GM12878 (cell line): ENCODE measurements at regions not wholly inside any gene's neighbourhood (a gene's known extent, or its start where the extent isn't known, plus 50 kb on each side); places are given as distances from the start of the nearest gene placed in this dataset.

ENCODE experiments used
- ATF2 ChIP-seq: IDR thresholded peaks from 2 replicates; pipeline ENCODE4 v1.6.1; 2012; ENCODE audit warnings: low read length, inconsistent platforms
- CBX3 ChIP-seq: fragments of 200-600 bp; sonication (generic); IDR thresholded peaks from 2 replicates; pipeline ENCODE4 v1.6.1; 2016; ENCODE audit warnings: low read depth, borderline replicate concordance
- CHD2 ChIP-seq: IDR thresholded peaks from 2 replicates; pipeline ENCODE4 v1.6.1; 2011; ENCODE audit warnings: low read depth, low read length, improper control_type of control experiment, borderline replicate concordance
- E2F8 ChIP-seq: fragments of 450-650 bp; IDR thresholded peaks from 2 replicates; pipeline ENCODE4 v1.6.1; 2018; ENCODE audit warnings: mild to moderate bottlenecking, low read depth, moderate library complexity; ENCODE audit not compliant: partially characterized antibody
- EGR1 ChIP-seq, 2 experiments: IDR thresholded peaks; 1 replicate in 1 of 2; 2 replicates in 1 of 2; pipeline ENCODE4 v1.6.1; 2011 to 2012; ENCODE audit warnings: low read depth in 2 of 2, low read length in 2 of 2, borderline replicate concordance in 1 of 2, mild to moderate bottlenecking in 1 of 2, moderate library complexity in 1 of 2
- IKZF1 ChIP-seq: fragments of 450-650 bp; conservative IDR thresholded peaks from 2 replicates; pipeline ENCODE4 v1.6.1; 2017; ENCODE audit warnings: antibody characterized with exemption, mild to moderate bottlenecking
- MEF2B ChIP-seq: fragments of 450-650 bp; IDR thresholded peaks from 2 replicates; pipeline ENCODE4 v1.6.1; 2018; ENCODE audit warnings: mild to moderate bottlenecking, moderate library complexity; ENCODE audit not compliant: partially characterized antibody, poor library complexity, severe bottlenecking
- NBN ChIP-seq: fragments of 450-650 bp; IDR thresholded peaks from 2 replicates; pipeline ENCODE4 v1.6.1; 2016
- NFYA ChIP-seq: IDR thresholded peaks from 2 replicates; pipeline ENCODE4 v1.6.1; 2011; ENCODE audit warnings: low read depth, mild to moderate bottlenecking, low read length, improper control_type of control experiment, borderline replicate concordance
- RBBP5 ChIP-seq: fragments of 200-600 bp; sonication (generic); conservative IDR thresholded peaks from 2 replicates; pipeline ENCODE4 v1.6.1; 2016
- SKIL ChIP-seq: fragments of 450-650 bp; IDR thresholded peaks from 2 replicates; pipeline ENCODE4 v1.6.1; 2017; ENCODE audit warnings: mild to moderate bottlenecking, low read depth, inconsistent platforms; ENCODE audit not compliant: poor library complexity, severe bottlenecking
- YY1 ChIP-seq: IDR thresholded peaks from 2 replicates; pipeline ENCODE4 v1.6.1; 2011; ENCODE audit warnings: low read depth, mild to moderate bottlenecking, low read length
- ZSCAN29 ChIP-seq: fragments of 450-650 bp; IDR thresholded peaks from 2 replicates; pipeline ENCODE4 v1.6.1; 2017; ENCODE audit warnings: mild to moderate bottlenecking, moderate library complexity
- TF ChIP-seq, protein P1 (sequence below): fragments of 450-650 bp; formaldehyde crosslinking; IDR thresholded peaks from 2 replicates; pipeline ENCODE4 v1.4.0; 2020; ENCODE audit warnings: mild to moderate bottlenecking, moderate library complexity
- TF ChIP-seq, protein P2 (sequence below): fragments of 450-650 bp; IDR thresholded peaks from 2 replicates; pipeline ENCODE4 v1.6.1; 2016; ENCODE audit warnings: mild to moderate bottlenecking
- TF ChIP-seq, protein P3 (sequence below), 3 experiments: IDR thresholded peaks in 2 of 3; conservative IDR thresholded peaks in 1 of 3; 2 replicates each; pipeline ENCODE4 v1.5.1; 2011; ENCODE audit warnings: low read depth in 3 of 3, low read length in 3 of 3, mild to moderate bottlenecking in 3 of 3, control low read depth in 2 of 3, moderate library complexity in 2 of 3, inconsistent platforms in 1 of 3, mixed read lengths in 1 of 3; ENCODE audit not compliant: control insufficient read depth in 2 of 3, insufficient read depth in 1 of 3; ENCODE audit errors: extremely low read depth in 1 of 3

DNA sequence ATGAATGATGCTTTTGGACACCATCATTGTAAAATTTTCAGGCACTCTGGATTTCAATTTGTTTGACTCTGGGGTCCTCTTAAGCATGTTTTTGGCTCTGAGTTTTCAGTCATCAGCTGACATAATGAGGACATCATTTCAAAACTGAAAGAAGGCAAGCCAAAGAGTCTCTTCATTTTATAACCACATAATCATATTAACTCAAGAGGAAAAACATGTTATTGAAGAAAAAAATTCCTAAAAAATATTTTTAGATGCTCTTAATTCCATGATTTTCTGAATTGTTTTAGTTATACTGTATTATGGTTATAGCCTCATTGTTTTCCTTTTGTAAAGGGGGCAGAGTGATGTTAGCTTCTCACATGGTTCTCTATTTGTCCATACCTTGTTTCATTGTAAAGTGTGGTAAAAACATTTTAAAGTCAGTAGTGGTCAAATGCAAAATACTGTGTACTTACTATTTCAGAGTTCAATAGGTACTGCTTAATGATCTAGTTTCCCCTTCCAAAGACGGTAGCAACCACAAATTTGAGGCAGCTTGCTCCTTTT is 472.1 kb downstream of the DMRT2 start (continued):
- TF ChIP-seq, protein P1, sequence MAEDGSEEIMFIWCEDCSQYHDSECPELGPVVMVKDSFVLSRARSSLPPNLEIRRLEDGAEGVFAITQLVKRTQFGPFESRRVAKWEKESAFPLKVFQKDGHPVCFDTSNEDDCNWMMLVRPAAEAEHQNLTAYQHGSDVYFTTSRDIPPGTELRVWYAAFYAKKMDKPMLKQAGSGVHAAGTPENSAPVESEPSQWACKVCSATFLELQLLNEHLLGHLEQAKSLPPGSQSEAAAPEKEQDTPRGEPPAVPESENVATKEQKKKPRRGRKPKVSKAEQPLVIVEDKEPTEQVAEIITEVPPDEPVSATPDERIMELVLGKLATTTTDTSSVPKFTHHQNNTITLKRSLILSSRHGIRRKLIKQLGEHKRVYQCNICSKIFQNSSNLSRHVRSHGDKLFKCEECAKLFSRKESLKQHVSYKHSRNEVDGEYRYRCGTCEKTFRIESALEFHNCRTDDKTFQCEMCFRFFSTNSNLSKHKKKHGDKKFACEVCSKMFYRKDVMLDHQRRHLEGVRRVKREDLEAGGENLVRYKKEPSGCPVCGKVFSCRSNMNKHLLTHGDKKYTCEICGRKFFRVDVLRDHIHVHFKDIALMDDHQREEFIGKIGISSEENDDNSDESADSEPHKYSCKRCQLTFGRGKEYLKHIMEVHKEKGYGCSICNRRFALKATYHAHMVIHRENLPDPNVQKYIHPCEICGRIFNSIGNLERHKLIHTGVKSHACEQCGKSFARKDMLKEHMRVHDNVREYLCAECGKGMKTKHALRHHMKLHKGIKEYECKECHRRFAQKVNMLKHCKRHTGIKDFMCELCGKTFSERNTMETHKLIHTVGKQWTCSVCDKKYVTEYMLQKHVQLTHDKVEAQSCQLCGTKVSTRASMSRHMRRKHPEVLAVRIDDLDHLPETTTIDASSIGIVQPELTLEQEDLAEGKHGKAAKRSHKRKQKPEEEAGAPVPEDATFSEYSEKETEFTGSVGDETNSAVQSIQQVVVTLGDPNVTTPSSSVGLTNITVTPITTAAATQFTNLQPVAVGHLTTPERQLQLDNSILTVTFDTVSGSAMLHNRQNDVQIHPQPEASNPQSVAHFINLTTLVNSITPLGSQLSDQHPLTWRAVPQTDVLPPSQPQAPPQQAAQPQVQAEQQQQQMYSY (CRISPR knock-in tag) = no peak
- TF ChIP-seq SKIL (peak; percentile 66), NBN (peak; percentile 63; the same call in 1 of the 2 replicates), MEF2B (peak; percentile 51), CHD2 (no peak), NFYA (no peak), RBBP5 (no peak), YY1 (no peak), IKZF1 (peak; percentile 53), ATF2 (no peak), CBX3 (no peak), E2F8 (peak; percentile 60), ZSCAN29 (no peak), EGR1 (IDR thresholded peaks at IDR 0.05; ENCODE audit: borderline replicate concordance in 1 of 2, low read depth in 2 of 2, low read length in 2 of 2) (no peak)
- TF ChIP-seq, protein P2, sequence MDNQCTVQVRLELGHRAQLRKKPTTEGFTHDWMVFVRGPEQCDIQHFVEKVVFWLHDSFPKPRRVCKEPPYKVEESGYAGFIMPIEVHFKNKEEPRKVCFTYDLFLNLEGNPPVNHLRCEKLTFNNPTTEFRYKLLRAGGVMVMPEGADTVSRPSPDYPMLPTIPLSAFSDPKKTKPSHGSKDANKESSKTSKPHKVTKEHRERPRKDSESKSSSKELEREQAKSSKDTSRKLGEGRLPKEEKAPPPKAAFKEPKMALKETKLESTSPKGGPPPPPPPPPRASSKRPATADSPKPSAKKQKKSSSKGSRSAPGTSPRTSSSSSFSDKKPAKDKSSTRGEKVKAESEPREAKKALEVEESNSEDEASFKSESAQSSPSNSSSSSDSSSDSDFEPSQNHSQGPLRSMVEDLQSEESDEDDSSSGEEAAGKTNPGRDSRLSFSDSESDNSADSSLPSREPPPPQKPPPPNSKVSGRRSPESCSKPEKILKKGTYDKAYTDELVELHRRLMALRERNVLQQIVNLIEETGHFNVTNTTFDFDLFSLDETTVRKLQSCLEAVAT = peak; percentile 38; the same call in 1 of the 2 replicates
- TF ChIP-seq, protein P3, sequence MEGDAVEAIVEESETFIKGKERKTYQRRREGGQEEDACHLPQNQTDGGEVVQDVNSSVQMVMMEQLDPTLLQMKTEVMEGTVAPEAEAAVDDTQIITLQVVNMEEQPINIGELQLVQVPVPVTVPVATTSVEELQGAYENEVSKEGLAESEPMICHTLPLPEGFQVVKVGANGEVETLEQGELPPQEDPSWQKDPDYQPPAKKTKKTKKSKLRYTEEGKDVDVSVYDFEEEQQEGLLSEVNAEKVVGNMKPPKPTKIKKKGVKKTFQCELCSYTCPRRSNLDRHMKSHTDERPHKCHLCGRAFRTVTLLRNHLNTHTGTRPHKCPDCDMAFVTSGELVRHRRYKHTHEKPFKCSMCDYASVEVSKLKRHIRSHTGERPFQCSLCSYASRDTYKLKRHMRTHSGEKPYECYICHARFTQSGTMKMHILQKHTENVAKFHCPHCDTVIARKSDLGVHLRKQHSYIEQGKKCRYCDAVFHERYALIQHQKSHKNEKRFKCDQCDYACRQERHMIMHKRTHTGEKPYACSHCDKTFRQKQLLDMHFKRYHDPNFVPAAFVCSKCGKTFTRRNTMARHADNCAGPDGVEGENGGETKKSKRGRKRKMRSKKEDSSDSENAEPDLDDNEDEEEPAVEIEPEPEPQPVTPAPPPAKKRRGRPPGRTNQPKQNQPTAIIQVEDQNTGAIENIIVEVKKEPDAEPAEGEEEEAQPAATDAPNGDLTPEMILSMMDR (IDR thresholded peaks at IDR 0.05 in 2 of 3, conservative IDR thresholded peaks at IDR 0.05 in 1 of 3; ENCODE audit: control insufficient read depth in 2 of 3, extremely low read depth in 1 of 3, insufficient read depth in 1 of 3, low read depth in 3 of 3, low read length in 3 of 3) = peak in 1 of 3 experiments; percentile 22; a peak in 1 of 6 replicates
